ENCODE measurements at regions not wholly inside any gene's neighbourhood (a gene's known extent, or its start where the extent isn't known, plus 50 kb on each side); places are given as distances from the start of the nearest gene placed in this dataset.

GRCh38 chr1:93776728-93777127 lies 95.1 kb upstream of the BCAR3 start:
- CTCF ChIA-PET: interaction anchor here (1.7 kb wide), 1 partner anchor 147 kb away, joined by 3 read pairs; no protein-coding TSS in a partner anchor

GRCh38 chr1:93775224-93775623 lies 93.6 kb upstream of the BCAR3 start:
- ChIA-PET CTCF (interaction anchor here (1.0 kb wide), 1 partner anchor 39 kb away, joined by 3 read pairs; no protein-coding TSS in a partner anchor), POLR2A (no interaction called here)
- Mint-ChIP-seq H3K27ac (no peak overlapping the region), H3K9me3 (no peaks in the 10 kb centered on the region), H3K36me3 (ENCODE audit: low read depth) (no peaks in the 10 kb centered on the region), H3K4me1 (ENCODE audit: low read depth) (no peaks in the 10 kb centered on the region), H3K4me3 (no peak overlapping the region), H3K27me3 (no peaks in the 10 kb centered on the region)
- DNase-seq: no peak
- intact Hi-C loops (cut with micrococcal nuclease): no loop called here
- no peak for TF ChIP-seq CTCF (IDR thresholded peaks at IDR 0.05)
- ATAC-seq: no peak

More at GRCh38 chr1:93776728-93777127, 95.1 kb upstream of the BCAR3 start:
- Mint-ChIP-seq H3K4me1 (ENCODE audit: low read depth) (no peaks in the 10 kb centered on the region), H3K36me3 (ENCODE audit: low read depth) (no peaks in the 10 kb centered on the region), H3K27me3 (no peaks in the 10 kb centered on the region), H3K9me3 (no peaks in the 10 kb centered on the region), H3K4me3 (no peak overlapping the region), H3K27ac (no peak overlapping the region)
- POLR2A ChIA-PET: interaction anchor here (1.0 kb wide), 1 partner anchor 20 kb away, joined by 4 read pairs; no protein-coding TSS in a partner anchor
- TF ChIP-seq CTCF (IDR thresholded peaks at IDR 0.05): no peak
- intact Hi-C loops (cut with micrococcal nuclease): no loop called here
- no peak for DNase-seq
- no peak for ATAC-seq

GRCh38 chr1:93774707-93775106 lies 93.1 kb upstream of the BCAR3 start:
- ChIA-PET POLR2A (no interaction called here), CTCF (interaction anchor here (1.0 kb wide), 2 partner anchors 12 to 39 kb away, joined by 3 read pairs; no protein-coding TSS in a partner anchor)
- DNase-seq (no peak), ATAC-seq (no peak)
- no peaks in the 10 kb centered on the region for H3K27me3 Mint-ChIP-seq
- intact Hi-C loops (cut with micrococcal nuclease): no loop called here
- H3K9me3 Mint-ChIP-seq: no peaks in the 10 kb centered on the region
- H3K27ac Mint-ChIP-seq: no peak overlapping the region
- TF ChIP-seq CTCF (IDR thresholded peaks at IDR 0.05): no peak
- no peaks in the 10 kb centered on the region for H3K4me1 Mint-ChIP-seq (ENCODE audit: low read depth)
- H3K36me3 Mint-ChIP-seq (ENCODE audit: low read depth): no peaks in the 10 kb centered on the region
- H3K4me3 Mint-ChIP-seq: no peak overlapping the region

- DNase-seq: no peak
- Mint-ChIP-seq H3K4me1 (ENCODE audit: low read depth) (peaks cover 2% of the 10 kb centered on the region), H3K9me3 (no peaks in the 10 kb centered on the region), H3K27ac (no peak overlapping the region), H3K4me3 (no peak overlapping the region), H3K27me3 (no peaks in the 10 kb centered on the region), H3K36me3 (ENCODE audit: low read depth) (no peaks in the 10 kb centered on the region)
- no peak for ATAC-seq
- ChIA-PET CTCF (interaction anchor here (0.7 kb wide), 1 partner anchor 12 kb away, joined by 3 read pairs; no protein-coding TSS in a partner anchor), POLR2A (no interaction called here)
- TF ChIP-seq CTCF (IDR thresholded peaks at IDR 0.05): no peak
- intact Hi-C loops (cut with micrococcal nuclease): no loop called here
Measured at GRCh38 chr1:93773049-93773838, 91.6 kb upstream of the BCAR3 start.

GRCh38 chr1:93771843-93772242 lies 90.2 kb upstream of the BCAR3 start:
- DNase-seq (no peak), ATAC-seq (no peak)
- Mint-ChIP-seq H3K27me3 (no peaks in the 10 kb centered on the region), H3K27ac (no peak overlapping the region), H3K36me3 (ENCODE audit: low read depth) (no peaks in the 10 kb centered on the region), H3K4me3 (no peak overlapping the region), H3K9me3 (no peaks in the 10 kb centered on the region), H3K4me1 (ENCODE audit: low read depth) (peaks cover 8% of the 10 kb centered on the region)
- no peak for TF ChIP-seq CTCF (IDR thresholded peaks at IDR 0.05)
- POLR2A ChIA-PET: no interaction called here
- CTCF ChIA-PET: interaction anchor here (0.6 kb wide), 1 partner anchor 143 kb away, joined by 3 read pairs; no protein-coding TSS in a partner anchor
- intact Hi-C loops (cut with micrococcal nuclease): no loop called here

All from activated CD8-positive, alpha-beta T cell treated with anti-CD3 and anti-CD28 coated beads for 36 hours (primary cell).